ENCODE measurements at regions not wholly inside any gene's neighbourhood (a gene's known extent, or its start where the extent isn't known, plus 50 kb on each side); places are given as distances from the start of the nearest gene placed in this dataset.

DNA sequence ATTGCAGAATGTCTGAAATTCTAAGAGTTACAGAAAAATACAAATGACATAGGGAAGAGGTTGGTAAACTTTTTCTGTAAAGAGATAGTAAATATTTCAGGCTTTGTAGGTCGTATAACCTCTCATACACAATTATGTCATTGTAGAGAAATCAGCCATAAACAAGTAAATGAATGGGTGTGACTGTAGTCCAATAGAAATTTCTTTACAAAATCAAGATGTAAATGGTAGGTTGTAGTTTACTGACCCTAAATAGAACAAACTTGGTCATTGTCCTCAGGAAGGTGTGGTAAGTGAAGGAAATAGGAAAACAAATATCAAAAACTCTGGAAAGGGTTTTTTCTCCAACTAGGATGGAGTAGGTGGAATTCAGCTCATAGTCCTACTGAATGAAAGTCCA, 415.5 kb upstream of the SPHKAP start:
- H3K36me3 Mint-ChIP-seq (ENCODE audit: unreplicated experiment): no peaks in the 10 kb centered on the region
- TF ChIP-seq, protein P1, sequence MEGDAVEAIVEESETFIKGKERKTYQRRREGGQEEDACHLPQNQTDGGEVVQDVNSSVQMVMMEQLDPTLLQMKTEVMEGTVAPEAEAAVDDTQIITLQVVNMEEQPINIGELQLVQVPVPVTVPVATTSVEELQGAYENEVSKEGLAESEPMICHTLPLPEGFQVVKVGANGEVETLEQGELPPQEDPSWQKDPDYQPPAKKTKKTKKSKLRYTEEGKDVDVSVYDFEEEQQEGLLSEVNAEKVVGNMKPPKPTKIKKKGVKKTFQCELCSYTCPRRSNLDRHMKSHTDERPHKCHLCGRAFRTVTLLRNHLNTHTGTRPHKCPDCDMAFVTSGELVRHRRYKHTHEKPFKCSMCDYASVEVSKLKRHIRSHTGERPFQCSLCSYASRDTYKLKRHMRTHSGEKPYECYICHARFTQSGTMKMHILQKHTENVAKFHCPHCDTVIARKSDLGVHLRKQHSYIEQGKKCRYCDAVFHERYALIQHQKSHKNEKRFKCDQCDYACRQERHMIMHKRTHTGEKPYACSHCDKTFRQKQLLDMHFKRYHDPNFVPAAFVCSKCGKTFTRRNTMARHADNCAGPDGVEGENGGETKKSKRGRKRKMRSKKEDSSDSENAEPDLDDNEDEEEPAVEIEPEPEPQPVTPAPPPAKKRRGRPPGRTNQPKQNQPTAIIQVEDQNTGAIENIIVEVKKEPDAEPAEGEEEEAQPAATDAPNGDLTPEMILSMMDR (IDR thresholded peaks at IDR 0.05; ENCODE audit: partially characterized antibody, unreplicated experiment): no peak
- H3K4me3 Mint-ChIP-seq (ENCODE audit: unreplicated experiment): no peak overlapping the region
- H3K27me3 Mint-ChIP-seq (ENCODE audit: unreplicated experiment): no peaks in the 10 kb centered on the region
- H3K9me3 Mint-ChIP-seq (ENCODE audit: unreplicated experiment): no peaks in the 10 kb centered on the region
- no peak for DNase-seq
- H3K4me1 Mint-ChIP-seq (ENCODE audit: low read depth, unreplicated experiment): no peaks in the 10 kb centered on the region
- H3K27ac Mint-ChIP-seq (ENCODE audit: unreplicated experiment): no peak overlapping the region

GRCh38 chr2:228594012-228594411, 412.5 kb upstream of the SPHKAP start:
- Mint-ChIP-seq H3K27me3 (ENCODE audit: unreplicated experiment) (no peaks in the 10 kb centered on the region), H3K27ac (ENCODE audit: unreplicated experiment) (no peak overlapping the region), H3K4me3 (ENCODE audit: unreplicated experiment) (no peak overlapping the region), H3K4me1 (ENCODE audit: low read depth, unreplicated experiment) (no peaks in the 10 kb centered on the region), H3K36me3 (ENCODE audit: unreplicated experiment) (no peaks in the 10 kb centered on the region), H3K9me3 (ENCODE audit: unreplicated experiment) (no peaks in the 10 kb centered on the region)
- DNase-seq: no peak
- TF ChIP-seq, protein P1 (IDR thresholded peaks at IDR 0.05; ENCODE audit: partially characterized antibody, unreplicated experiment): no peak

DNA sequence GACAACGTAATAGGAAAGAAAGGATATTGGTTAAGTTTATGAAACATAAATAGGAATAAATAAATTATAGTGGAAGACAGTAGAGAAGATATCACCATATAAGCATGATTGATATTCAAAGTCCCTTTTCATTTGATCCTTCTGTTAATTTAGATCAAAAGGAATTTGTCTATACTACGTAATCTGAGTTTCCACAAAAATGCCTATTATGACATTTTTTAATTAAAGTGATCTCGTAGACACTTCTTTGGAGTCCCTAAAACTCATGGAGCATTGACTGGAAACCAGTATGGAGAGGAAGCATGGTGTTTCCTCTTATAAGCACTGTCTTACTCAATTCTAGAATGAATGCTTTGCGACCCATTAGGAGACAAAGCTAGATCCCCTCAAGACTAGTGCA, 411.4 kb upstream of the SPHKAP start:
- no peaks in the 10 kb centered on the region for H3K27me3 Mint-ChIP-seq (ENCODE audit: unreplicated experiment)
- no peak overlapping the region for H3K4me3 Mint-ChIP-seq (ENCODE audit: unreplicated experiment)
- no peak for DNase-seq
- H3K9me3 Mint-ChIP-seq (ENCODE audit: unreplicated experiment): no peaks in the 10 kb centered on the region
- H3K36me3 Mint-ChIP-seq (ENCODE audit: unreplicated experiment): no peaks in the 10 kb centered on the region
- H3K4me1 Mint-ChIP-seq (ENCODE audit: low read depth, unreplicated experiment): no peaks in the 10 kb centered on the region
- TF ChIP-seq, protein P1 (IDR thresholded peaks at IDR 0.05; ENCODE audit: partially characterized antibody, unreplicated experiment): no peak
- no peak overlapping the region for H3K27ac Mint-ChIP-seq (ENCODE audit: unreplicated experiment)

GRCh38 chr2:228590681-228591080, 409.2 kb upstream of the SPHKAP start:
- no peak for DNase-seq
- no peaks in the 10 kb centered on the region for H3K4me1 Mint-ChIP-seq (ENCODE audit: low read depth, unreplicated experiment)

GRCh38 chr2:228589115-228589514, 407.6 kb upstream of the SPHKAP start:
- Mint-ChIP-seq H3K4me1 (ENCODE audit: low read depth, unreplicated experiment) (no peaks in the 10 kb centered on the region), H3K27ac (ENCODE audit: unreplicated experiment) (no peak overlapping the region), H3K4me3 (ENCODE audit: unreplicated experiment) (no peak overlapping the region), H3K36me3 (ENCODE audit: unreplicated experiment) (no peaks in the 10 kb centered on the region), H3K27me3 (ENCODE audit: unreplicated experiment) (no peaks in the 10 kb centered on the region), H3K9me3 (ENCODE audit: unreplicated experiment) (no peaks in the 10 kb centered on the region)
- DNase-seq: no peak
- TF ChIP-seq, protein P1 (IDR thresholded peaks at IDR 0.05; ENCODE audit: partially characterized antibody, unreplicated experiment): no peak

More at GRCh38 chr2:228590681-228591080, 409.2 kb upstream of the SPHKAP start:
- Mint-ChIP-seq H3K27me3 (ENCODE audit: unreplicated experiment) (no peaks in the 10 kb centered on the region), H3K4me3 (ENCODE audit: unreplicated experiment) (no peak overlapping the region), H3K27ac (ENCODE audit: unreplicated experiment) (no peak overlapping the region), H3K9me3 (ENCODE audit: unreplicated experiment) (no peaks in the 10 kb centered on the region), H3K36me3 (ENCODE audit: unreplicated experiment) (no peaks in the 10 kb centered on the region)
- TF ChIP-seq, protein P1 (IDR thresholded peaks at IDR 0.05; ENCODE audit: partially characterized antibody, unreplicated experiment): no peak
